SIG-M5 treated with dmso at 0.1 percent for 504 hours (cell line): ENCODE measurements at regions not wholly inside any gene's neighbourhood (a gene's known extent, or its start where the extent isn't known, plus 50 kb on each side); places are given as distances from the start of the nearest gene placed in this dataset.
"Not testable (repeated sequence)": the region's sequence is repeated elsewhere in the genome, so short reads cannot be mapped to it uniquely, and the experiment has no call there.

Experiments used
- DNase-seq: peaks from one replicate; lab custom pipeline; 2025; ENCODE audit not compliant: unreplicated experiment; lab: John Stamatoyannopoulos, UW

DNA sequence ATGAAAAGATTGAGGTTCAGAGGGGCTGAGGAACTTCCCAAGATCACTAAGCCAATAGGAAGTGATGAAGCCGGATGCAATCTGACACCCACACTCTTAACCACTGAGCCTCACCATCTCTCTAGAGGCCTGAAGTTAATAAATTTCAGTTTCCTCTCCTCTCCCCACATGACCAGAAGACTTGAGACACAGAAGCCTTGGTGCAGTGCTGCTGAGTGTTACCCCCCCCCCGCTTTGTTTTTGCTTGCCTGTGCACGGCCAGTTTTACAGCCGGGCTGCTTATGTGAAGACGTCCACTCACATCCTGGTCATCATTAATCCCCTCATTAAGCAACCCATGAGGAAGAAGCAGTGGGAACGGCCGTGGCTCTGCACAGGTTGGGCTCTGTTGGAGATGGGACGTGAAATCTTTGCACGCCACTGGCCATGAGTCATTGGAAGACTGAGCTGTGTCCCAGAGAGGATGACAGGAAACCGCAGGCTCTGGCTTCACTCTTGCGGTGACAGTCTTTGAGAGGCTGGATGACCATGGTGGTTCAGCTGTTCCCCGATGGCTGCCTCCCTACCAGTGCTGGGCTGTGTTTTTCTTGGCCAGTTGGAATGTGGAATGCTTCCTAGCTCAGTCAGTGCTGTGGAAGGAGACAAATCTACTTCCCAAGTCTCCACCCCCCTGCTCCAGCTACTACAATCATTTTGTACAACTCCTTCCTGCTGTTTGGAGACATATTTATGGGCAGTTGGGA, 232.6 kb upstream of the LRTM1 start:
- peak; percentile 5 for DNase-seq

GRCh38 chr3:55159711-55160110, 231.9 kb upstream of the LRTM1 start:
- DNase-seq, result no peak

GRCh38 chr3:55159016-55159415, 231.2 kb upstream of the LRTM1 start:
- DNase-seq, result no peak

DNA sequence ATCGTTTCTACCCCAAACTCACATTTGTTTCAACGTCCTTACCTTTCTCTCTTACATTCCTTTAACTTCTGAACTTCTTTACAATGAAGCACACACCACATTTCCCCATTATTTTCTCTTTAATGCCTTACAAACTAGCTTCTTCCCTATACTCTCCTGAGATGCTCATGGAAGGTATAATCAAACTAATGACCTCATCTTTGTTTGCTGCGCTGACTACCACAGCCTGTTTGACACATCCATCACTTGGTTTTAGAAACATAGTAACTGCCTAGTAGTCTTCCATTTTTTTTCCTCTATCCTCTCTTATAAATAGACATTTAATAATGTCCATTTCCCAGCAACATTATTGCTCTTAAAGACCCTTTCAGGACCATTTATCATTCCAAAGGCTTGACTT, 230.5 kb upstream of the LRTM1 start:
- DNase-seq, result no peak

DNA sequence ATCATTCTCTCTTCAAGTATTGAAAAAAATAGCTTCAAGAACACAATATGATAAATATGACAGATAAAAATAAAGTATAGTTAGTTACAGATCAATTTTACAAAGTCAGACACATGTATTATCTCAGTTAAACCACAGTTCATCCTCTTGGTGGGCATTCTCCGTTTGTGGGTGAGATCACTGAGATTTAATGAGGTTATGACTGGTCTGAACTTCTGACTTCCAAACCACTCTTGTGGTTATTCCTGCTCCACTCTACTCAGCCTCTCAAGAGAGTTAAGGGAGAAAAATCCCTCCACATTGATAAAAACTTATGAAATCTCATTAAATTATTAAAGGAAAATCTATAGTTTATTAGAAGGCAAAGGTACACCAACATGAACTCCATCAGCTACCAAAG, 229.9 kb upstream of the LRTM1 start:
- no peak for DNase-seq

- no peak for DNase-seq
These were observed 229.2 kb upstream of the LRTM1 start for GRCh38 chr3:55156851-55157650.

- DNase-seq, result no peak
These were observed 220.2 kb upstream of the LRTM1 start for GRCh38 chr3:55147856-55148720.

GRCh38 chr3:55147406-55147805, 219.5 kb upstream of the LRTM1 start:
- no peak for DNase-seq

DNA sequence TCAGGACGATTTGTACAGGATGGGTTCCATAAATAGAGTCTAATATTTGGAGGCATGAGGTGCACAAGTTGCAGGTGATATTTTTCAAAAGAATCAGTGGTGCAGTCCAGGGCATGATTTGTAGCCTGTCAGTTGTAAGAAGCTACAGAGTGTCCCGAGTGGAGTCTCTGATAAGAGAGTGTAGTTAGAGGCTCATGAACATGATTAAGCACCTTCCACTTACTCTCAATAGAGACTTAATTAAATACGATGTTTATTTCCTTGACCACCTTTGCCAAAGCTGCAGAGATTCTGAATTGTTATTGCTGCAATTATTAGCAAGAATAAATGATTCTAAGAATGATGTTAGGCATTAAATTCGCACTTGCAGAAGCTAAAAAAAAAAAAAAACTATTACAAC, 218.4 kb upstream of the LRTM1 start:
- no peak for DNase-seq

DNA sequence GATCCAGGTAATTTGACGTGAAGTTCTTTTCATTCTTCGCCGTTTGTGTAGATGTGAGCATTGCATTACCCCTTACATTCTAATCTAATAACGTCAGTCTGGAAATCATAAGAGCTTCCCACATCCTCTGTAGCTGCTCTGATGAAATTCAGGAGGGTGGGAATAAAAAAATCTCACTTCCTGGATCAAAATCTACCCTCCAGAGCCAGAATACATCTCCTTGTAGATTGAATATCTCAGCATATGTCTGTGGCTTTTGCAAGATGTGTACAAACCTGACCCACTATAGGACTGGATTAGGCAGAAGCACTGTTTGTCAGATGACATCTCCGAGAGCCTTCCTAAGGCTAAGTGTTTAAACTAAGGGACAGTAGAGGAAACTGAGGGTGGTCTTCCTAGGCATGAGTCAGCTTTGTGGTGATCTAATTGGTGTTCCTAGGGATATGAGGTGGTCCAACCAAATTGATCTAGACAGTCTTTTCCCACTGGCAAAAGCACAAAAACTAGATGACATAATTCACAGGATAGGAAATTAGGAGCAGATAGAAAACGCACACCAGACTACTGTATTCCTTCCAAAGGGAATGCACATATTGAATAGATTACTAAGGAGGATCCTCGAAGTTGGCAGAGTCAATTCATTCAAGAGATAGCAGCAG, 216.3 kb upstream of the LRTM1 start:
- DNase-seq, result no peak

DNA sequence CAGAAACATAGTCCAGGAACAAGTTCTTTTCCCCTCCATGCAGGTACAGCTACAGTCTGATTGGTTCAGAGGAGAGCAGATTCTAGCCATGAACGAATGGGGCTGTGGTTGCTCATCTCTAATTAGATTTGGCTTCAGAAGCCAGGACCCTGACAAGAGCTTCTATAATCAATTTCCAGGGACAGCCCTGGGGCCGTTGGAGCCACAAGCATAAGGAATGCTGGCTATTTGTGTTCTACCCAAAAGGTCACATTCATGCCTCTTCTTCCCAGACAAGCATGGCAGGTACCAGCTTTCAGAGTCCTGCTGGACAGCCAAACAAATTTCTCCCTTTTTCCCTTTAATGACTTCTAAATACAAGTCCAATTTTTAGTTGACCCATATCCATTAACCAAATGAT, 215.5 kb upstream of the LRTM1 start:
- no peak for DNase-seq

GRCh38 chr3:55136291-55136690, 208.4 kb upstream of the LRTM1 start:
- not testable (repeated sequence) for DNase-seq

DNA sequence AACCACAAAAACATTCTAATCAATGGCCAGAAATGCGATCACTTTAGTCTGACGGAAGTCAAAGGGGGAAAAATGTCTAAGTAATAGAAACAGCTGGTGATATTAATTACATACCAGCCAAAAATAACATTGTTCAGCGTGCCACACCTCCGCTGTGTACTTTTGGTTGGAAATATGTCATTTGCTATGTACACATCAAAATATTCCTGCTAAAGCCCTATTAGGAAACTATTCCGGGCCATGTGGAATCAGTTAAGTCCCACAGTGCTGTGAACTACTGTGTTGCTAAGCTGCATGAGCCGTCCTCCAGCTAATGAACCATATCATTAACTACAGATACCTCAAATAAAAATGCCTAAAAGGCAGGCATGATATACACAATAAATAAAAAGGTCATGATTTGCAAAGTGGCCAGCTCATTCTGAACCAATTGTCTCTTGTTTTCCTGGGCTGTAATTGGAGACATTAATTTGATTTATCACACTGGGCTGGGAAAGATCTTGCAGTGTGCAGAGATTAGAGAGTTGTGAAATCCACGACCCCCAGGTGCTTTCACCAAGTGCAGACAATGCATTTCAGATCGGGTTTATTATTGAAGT, 200.5 kb upstream of the LRTM1 start:
- DNase-seq, result no peak

GRCh38 chr3:55127565-55127964, 199.7 kb upstream of the LRTM1 start:
- DNase-seq, result no peak

DNA sequence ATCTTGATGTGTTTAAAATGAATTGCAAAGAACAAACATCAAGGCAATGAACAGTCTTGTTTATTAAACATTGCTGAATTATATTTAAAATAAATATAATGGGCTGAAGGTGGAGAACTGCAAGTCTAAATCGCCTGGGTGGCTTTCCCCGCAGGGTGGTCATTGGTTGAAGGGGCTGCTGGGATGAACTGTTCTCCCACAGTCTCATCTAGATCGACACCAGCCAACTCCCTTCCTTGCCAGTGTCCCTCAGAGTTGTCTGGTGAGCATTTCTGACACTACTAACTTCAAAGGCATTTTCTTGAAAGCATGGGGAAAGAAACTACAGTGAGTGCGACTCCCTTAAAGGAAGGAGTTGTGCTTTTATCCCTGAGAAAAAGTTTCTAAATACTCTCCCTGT, 196.5 kb upstream of the LRTM1 start:
- no peak for DNase-seq
